ENCODE measurements at regions not wholly inside any gene's neighbourhood (a gene's known extent, or its start where the extent isn't known, plus 50 kb on each side); places are given as distances from the start of the nearest gene placed in this dataset.

GRCh38 chr10:127827354-127828140 lies 65.2 kb downstream of the CLRN3 start:
- TF ChIP-seq POLR2A (IDR thresholded peaks at IDR 0.05) (no peak), CTCF (IDR thresholded peaks at IDR 0.05) (no peak)
